SK-N-SH (cell line): ENCODE measurements at regions not wholly inside any gene's neighbourhood (a gene's known extent, or its start where the extent isn't known, plus 50 kb on each side); places are given as distances from the start of the nearest gene placed in this dataset.

Experiments
- CTCF ChIA-PET: fragments of 300-600, 350-600 bp; formaldehyde crosslinking; extraction: SDS; loops from one replicate; lab custom pipeline; 2021; lab: Yijun Ruan, JAX
- POLR2A ChIA-PET: fragments of 350-600 bp; sonication (Branson Sonifier 250); formaldehyde crosslinking; extraction: SDS; loops from one replicate; lab custom pipeline; 2020; ENCODE audit warnings: antibody characterized with exemption, inconsistent platforms; lab: Yijun Ruan, JAX
- DNase-seq: peaks from one replicate; pipeline ENCODE4 v3.0.0; 2012
- H2AFZ ChIP-seq: fragments of 200-600 bp; sonication (generic); 2 replicates; pipeline ENCODE4 v1.8.1; 2016; ENCODE audit warnings: antibody characterized with exemption, mild to moderate bottlenecking, low read depth
- H3F3A ChIP-seq: fragments of 200-600 bp; sonication (generic); replicated peaks from 2 replicates; pipeline ENCODE3; 2016; ENCODE audit warnings: antibody characterized with exemption, mild to moderate bottlenecking; ENCODE audit not compliant: insufficient read depth
- H3K27ac ChIP-seq, 2 experiments: fragments of 200-500 bp in 1 of 2; fragments of 200-600 bp in 1 of 2; sonication (Bioruptor generic) in 1 of 2; sonication (generic), shearing (Covaris generic) in 1 of 2; 2 replicates each; pipeline versions ENCODE4 v1.5.1 to v1.6.1; 2014 to 2016; ENCODE audit warnings: low read depth in 2 of 2, inconsistent platforms in 1 of 2, low read length in 1 of 2, mild to moderate bottlenecking in 1 of 2, mixed read lengths in 1 of 2
- H3K27me3 ChIP-seq: fragments of 200-600 bp; sonication (generic), shearing (Covaris generic); 2 replicates; pipeline ENCODE4 v1.6.1; 2016; ENCODE audit warnings: mixed run types; ENCODE audit not compliant: insufficient read depth
- H3K36me3 ChIP-seq, 2 experiments: fragments of 200-500 bp in 1 of 2; fragments of 200-600 bp in 1 of 2; sonication (Bioruptor generic) in 1 of 2; sonication (generic) in 1 of 2; replicated peaks in 1 of 2; 2 replicates each; pipeline versions ENCODE3 to v1.5.1; 2014 to 2016; ENCODE audit warnings: low read length in 1 of 2, mild to moderate bottlenecking in 1 of 2; ENCODE audit not compliant: insufficient read depth in 2 of 2, control insufficient read depth in 1 of 2
- H3K4me1 ChIP-seq, 2 experiments: fragments of 200-500 bp in 1 of 2; fragments of 200-600 bp in 1 of 2; sonication (Bioruptor generic) in 1 of 2; sonication (generic), shearing (Covaris generic) in 1 of 2; 2 replicates each; pipeline versions ENCODE4 v1.5.1 to v1.6.1; 2014 to 2016; ENCODE audit warnings: low read depth in 1 of 2, low read length in 1 of 2, mixed run types in 1 of 2; ENCODE audit not compliant: insufficient read depth in 2 of 2, control insufficient read depth in 1 of 2
- H3K4me2 ChIP-seq: fragments of 200-600 bp; sonication (generic), shearing (Covaris generic); 2 replicates; pipeline ENCODE4 v1.6.1; 2017; ENCODE audit warnings: mixed run types
- H3K4me3 ChIP-seq, 2 experiments: fragments of 200-500 bp in 1 of 2; fragments of 200-600 bp in 1 of 2; sonication (Bioruptor generic) in 1 of 2; sonication (generic), shearing (Covaris generic) in 1 of 2; 2 replicates each; pipeline versions ENCODE4 v1.5.1 to v1.8.1; 2014 to 2016; ENCODE audit warnings: low read depth in 2 of 2, inconsistent platforms in 1 of 2, low read length in 1 of 2, mild to moderate bottlenecking in 1 of 2, mixed read lengths in 1 of 2, moderate library complexity in 1 of 2
- H3K79me2 ChIP-seq: fragments of 200-600 bp; sonication (generic); 2 replicates; pipeline ENCODE4 v1.8.1; 2017; ENCODE audit warnings: mild to moderate bottlenecking; ENCODE audit not compliant: insufficient read depth
- H3K9ac ChIP-seq: fragments of 200-600 bp; sonication (generic); 2 replicates; pipeline ENCODE4 v1.6.1; 2017; ENCODE audit warnings: mixed run types
- H3K9me2 ChIP-seq: fragments of 200-600 bp; sonication (generic); 2 replicates; pipeline ENCODE4 v1.6.1; 2017; ENCODE audit warnings: mixed run types
- H3K9me3 ChIP-seq: fragments of 200-600 bp; sonication (generic); 2 replicates; pipeline ENCODE4 v1.6.1; 2017; ENCODE audit warnings: mixed run types, mild to moderate bottlenecking, moderate library complexity
- H4K20me1 ChIP-seq: fragments of 200-600 bp; sonication (generic); 2 replicates; pipeline ENCODE4 v1.6.1; 2017; ENCODE audit warnings: mild to moderate bottlenecking, mixed run types; ENCODE audit not compliant: insufficient read depth
- CHD2 ChIP-seq: fragments of 150-350 bp; IDR thresholded peaks from 2 replicates; pipeline ENCODE4 v1.6.1; 2018; ENCODE audit warnings: low read length; ENCODE audit not compliant: partially characterized antibody
- CTCF ChIP-seq: fragments of 200-600 bp; sonication (generic); IDR thresholded peaks from 2 replicates; pipeline ENCODE4 v1.6.1; 2017; ENCODE audit warnings: antibody characterized with exemption, mild to moderate bottlenecking, moderate library complexity
- ELF1 ChIP-seq: IDR thresholded peaks from 2 replicates; pipeline ENCODE4 v1.4.0; 2012
- EP300 ChIP-seq, 2 experiments: IDR thresholded peaks; 2 replicates each; pipeline versions ENCODE4 v1.4.0 to v1.6.1; 2012; ENCODE audit warnings: borderline replicate concordance in 1 of 2, low read depth in 1 of 2, low read length in 1 of 2
- EZH2phosphoT487 ChIP-seq: fragments of 200-600 bp; sonication (generic); IDR thresholded peaks from 2 replicates; pipeline ENCODE4 v1.6.1; 2017; ENCODE audit warnings: low read depth, mixed run types, mild to moderate bottlenecking, antibody characterized with exemption, moderate library complexity, borderline replicate concordance
- FOSL2 ChIP-seq: IDR thresholded peaks from 2 replicates; pipeline ENCODE4 v1.4.0; 2012; ENCODE audit warnings: low read depth, mild to moderate bottlenecking, moderate library complexity, borderline replicate concordance
- FOXJ3 ChIP-seq: sonication (generic); formaldehyde crosslinking; IDR thresholded peaks from 2 replicates; pipeline ENCODE4 v1.5.1; 2020; ENCODE audit warnings: mild to moderate bottlenecking, missing genetic modification reagents
- FOXM1 ChIP-seq: IDR thresholded peaks from 2 replicates; pipeline ENCODE4 v1.4.0; 2012; ENCODE audit warnings: low read depth, mild to moderate bottlenecking
- GABPA ChIP-seq: IDR thresholded peaks from 2 replicates; pipeline ENCODE4 v1.4.0; 2012; ENCODE audit warnings: low read depth, mild to moderate bottlenecking
- GATA2 ChIP-seq: sonication (generic); formaldehyde crosslinking; IDR thresholded peaks from 2 replicates; pipeline ENCODE4 v1.5.0; 2020; ENCODE audit warnings: mild to moderate bottlenecking, missing genetic modification reagents
- MEF2A ChIP-seq: IDR thresholded peaks from 2 replicates; pipeline ENCODE4 v1.4.0; 2012; ENCODE audit warnings: low read depth, borderline replicate concordance
- POLR2AphosphoS5 ChIP-seq: IDR thresholded peaks from 2 replicates; pipeline ENCODE4 v1.6.1; 2012; ENCODE audit warnings: low read depth, low read length
- REST ChIP-seq: IDR thresholded peaks from 2 replicates; pipeline ENCODE4 v1.6.1; 2012; ENCODE audit warnings: mild to moderate bottlenecking, low read depth, low read length, moderate library complexity
- RFX5 ChIP-seq: IDR thresholded peaks from 2 replicates; pipeline ENCODE4 v1.6.1; 2012; ENCODE audit warnings: mild to moderate bottlenecking, improper control_type of control experiment, low read length
- TAF1 ChIP-seq: IDR thresholded peaks from 2 replicates; pipeline ENCODE4 v1.6.1; 2012; ENCODE audit warnings: low read depth, mild to moderate bottlenecking, low read length, moderate library complexity, borderline replicate concordance
- TCF12 ChIP-seq: IDR thresholded peaks from 2 replicates; pipeline ENCODE4 v1.4.0; 2012
- TEAD4 ChIP-seq: IDR thresholded peaks from 2 replicates; pipeline ENCODE4 v1.4.0; 2012; ENCODE audit warnings: mild to moderate bottlenecking, borderline replicate concordance; ENCODE audit not compliant: insufficient read depth
- USF1 ChIP-seq: IDR thresholded peaks from 2 replicates; pipeline ENCODE4 v1.4.0; 2012; ENCODE audit warnings: low read depth, borderline replicate concordance
- USF2 ChIP-seq: fragments of 150-350 bp; IDR thresholded peaks from 2 replicates; pipeline ENCODE4 v1.6.1; 2017; ENCODE audit warnings: antibody characterized with exemption, low read length, low read depth, borderline replicate concordance
- ZBTB33 ChIP-seq: IDR thresholded peaks from 2 replicates; pipeline ENCODE4 v1.4.0; 2012; ENCODE audit warnings: low read depth, borderline replicate concordance
- WGBS: methylation state at CpG from one replicate; pipeline ENCODE4 v1.1.6; 2017; ENCODE audit warnings: low lambda C conversion rate; 5-methylcytosine and 5-hydroxymethylcytosine counted together

- TF ChIP-seq CTCF, result no peak
- TF ChIP-seq TCF12, result no peak
- TF ChIP-seq FOSL2, result no peak
Measured at GRCh38 chr12:23424685-23425084, 524.8 kb downstream of the SOX5 start (continued).

GRCh38 chr12:23426328-23426727 is 523.1 kb downstream of the SOX5 start:
- Histone ChIP-seq H3K9me2 (no peaks in the 10 kb centered on the region), H3K4me3 (no peak overlapping the region), H2AFZ (no peak overlapping the region), H3K4me2 (no peak overlapping the region), H3K9ac (no peak overlapping the region), H3K36me3 (no peaks in the 10 kb centered on the region), H3K79me2 (no peaks in the 10 kb centered on the region), H3K9me3 (no peaks in the 10 kb centered on the region), H3K27me3 (no peaks in the 10 kb centered on the region), H4K20me1 (no peaks in the 10 kb centered on the region), H3K4me1 (no peaks in the 10 kb centered on the region), H3F3A (no peaks in the 10 kb centered on the region), H3K27ac (no peak overlapping the region)
- TF ChIP-seq POLR2AphosphoS5 (no peak), CHD2 (no peak), ELF1 (no peak), TAF1 (no peak), USF2 (no peak), RFX5 (no peak), TEAD4 (no peak), GABPA (no peak), REST (no peak), FOXJ3 (no peak), EZH2phosphoT487 (no peak), ZBTB33 (no peak), CTCF (no peak), GATA2 (CRISPR knock-in tag) (no peak), EP300 (IDR thresholded peaks at IDR 0.05; ENCODE audit: borderline replicate concordance in 1 of 2, low read depth in 1 of 2, low read length in 1 of 2) (no peak), FOXM1 (no peak), FOSL2 (no peak), MEF2A (no peak), USF1 (no peak)
- POLR2A ChIA-PET, result interaction anchor here (0.6 kb wide), 1 partner anchor 554 kb away, joined by 3 read pairs; no protein-coding TSS in a partner anchor
- 25% methylated on average over 6 of the region's 6 CpGs for WGBS
- no peak for DNase-seq
- CTCF ChIA-PET, result no interaction called here
